ENCODE measurements at regions not wholly inside any gene's neighbourhood (a gene's known extent, or its start where the extent isn't known, plus 50 kb on each side); places are given as distances from the start of the nearest gene placed in this dataset.
"Not testable (repeated sequence)": the region's sequence is repeated elsewhere in the genome, so short reads cannot be mapped to it uniquely, and the experiment has no call there.

GRCh38 chr7:67486401-67486800 is 489.8 kb downstream of the TYW1 start:
- TF ChIP-seq, protein P1, sequence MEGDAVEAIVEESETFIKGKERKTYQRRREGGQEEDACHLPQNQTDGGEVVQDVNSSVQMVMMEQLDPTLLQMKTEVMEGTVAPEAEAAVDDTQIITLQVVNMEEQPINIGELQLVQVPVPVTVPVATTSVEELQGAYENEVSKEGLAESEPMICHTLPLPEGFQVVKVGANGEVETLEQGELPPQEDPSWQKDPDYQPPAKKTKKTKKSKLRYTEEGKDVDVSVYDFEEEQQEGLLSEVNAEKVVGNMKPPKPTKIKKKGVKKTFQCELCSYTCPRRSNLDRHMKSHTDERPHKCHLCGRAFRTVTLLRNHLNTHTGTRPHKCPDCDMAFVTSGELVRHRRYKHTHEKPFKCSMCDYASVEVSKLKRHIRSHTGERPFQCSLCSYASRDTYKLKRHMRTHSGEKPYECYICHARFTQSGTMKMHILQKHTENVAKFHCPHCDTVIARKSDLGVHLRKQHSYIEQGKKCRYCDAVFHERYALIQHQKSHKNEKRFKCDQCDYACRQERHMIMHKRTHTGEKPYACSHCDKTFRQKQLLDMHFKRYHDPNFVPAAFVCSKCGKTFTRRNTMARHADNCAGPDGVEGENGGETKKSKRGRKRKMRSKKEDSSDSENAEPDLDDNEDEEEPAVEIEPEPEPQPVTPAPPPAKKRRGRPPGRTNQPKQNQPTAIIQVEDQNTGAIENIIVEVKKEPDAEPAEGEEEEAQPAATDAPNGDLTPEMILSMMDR (IDR thresholded peaks at IDR 0.05), result no peak
- WGBS, 3 donors, result 36 to 40% (median 36%) methylated on average over 3 of the region's 3 CpGs
- no peaks in the 10 kb centered on the region for H3K4me1 ChIP-seq (ENCODE audit: insufficient read depth)
- H3K27me3 ChIP-seq, result no peaks in the 10 kb centered on the region
- DNase-seq, result no peak
- H3K27ac ChIP-seq, result no peak overlapping the region
- no peak overlapping the region for H3K4me3 ChIP-seq
- no peaks in the 10 kb centered on the region for H3K9me3 ChIP-seq
- intact Hi-C loops (cut with DNase I), result no loop called here
- no peaks in the 10 kb centered on the region for H3K36me3 ChIP-seq

DNA sequence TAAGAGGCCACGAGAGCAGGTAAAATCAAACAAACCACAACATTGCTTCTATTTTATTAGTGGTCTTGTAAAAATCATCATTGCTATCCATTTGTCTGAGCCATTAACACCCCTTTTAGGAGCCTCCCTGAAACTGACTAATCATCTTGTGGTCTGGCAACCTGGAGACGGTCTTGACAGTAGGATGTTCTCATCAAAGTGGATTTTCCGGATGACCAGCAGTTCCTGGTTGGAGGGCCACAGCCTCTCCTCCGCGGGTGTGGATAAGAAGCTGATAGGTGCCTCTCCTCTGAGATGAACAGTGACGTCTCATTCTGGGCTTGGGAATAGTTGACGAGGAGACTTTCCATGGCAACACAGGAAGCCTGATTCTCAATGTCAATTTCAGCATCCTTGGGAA is 490.7 kb downstream of the TYW1 start:
- Histone ChIP-seq H3K4me1 (ENCODE audit: insufficient read depth) (no peaks in the 10 kb centered on the region), H3K27ac (no peak overlapping the region), H3K27me3 (no peaks in the 10 kb centered on the region), H3K9me3 (no peaks in the 10 kb centered on the region), H3K36me3 (no peaks in the 10 kb centered on the region), H3K4me3 (no peak overlapping the region)
- DNase-seq, result no peak
- no peak for TF ChIP-seq POLR2A (IDR thresholded peaks at IDR 0.05)
- TF ChIP-seq EP300 (IDR thresholded peaks at IDR 0.05), result no peak
- TF ChIP-seq, protein P1 (IDR thresholded peaks at IDR 0.05), result no peak
- intact Hi-C loops (cut with DNase I), result no loop called here
- WGBS, 3 donors, result 69 to 74% (median 71%) methylated on average over 7 of the region's 7 CpGs

DNA sequence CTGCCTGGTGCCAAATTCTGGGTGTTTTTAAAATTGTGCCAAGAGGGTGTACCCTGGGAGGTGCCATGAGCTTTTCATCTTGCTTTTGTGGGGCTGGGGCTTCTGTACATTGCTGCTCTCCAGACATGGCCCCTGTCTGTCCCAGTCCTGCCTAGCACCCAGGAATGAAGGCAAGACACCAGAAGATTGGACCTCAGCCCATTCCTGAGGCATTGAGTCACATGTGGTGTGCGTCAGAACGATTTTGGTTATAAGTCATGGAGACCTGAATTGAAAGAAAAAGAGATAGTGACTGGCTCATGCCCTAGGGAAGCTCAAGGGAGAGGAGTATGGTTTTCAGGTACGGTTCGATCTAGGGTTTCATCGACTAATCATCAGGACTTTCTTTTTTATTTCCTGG is 493.2 kb downstream of the TYW1 start:
- Histone ChIP-seq H3K36me3 (no peaks in the 10 kb centered on the region), H3K27me3 (no peaks in the 10 kb centered on the region), H3K9me3 (no peaks in the 10 kb centered on the region), H3K4me1 (ENCODE audit: insufficient read depth) (no peaks in the 10 kb centered on the region), H3K27ac (no peak overlapping the region), H3K4me3 (no peak overlapping the region)
- intact Hi-C loops (cut with DNase I), result no loop called here
- no peak for TF ChIP-seq EP300 (IDR thresholded peaks at IDR 0.05)
- TF ChIP-seq, protein P1 (IDR thresholded peaks at IDR 0.05), result no peak
- no peak for TF ChIP-seq POLR2A (IDR thresholded peaks at IDR 0.05)
- DNase-seq, result no peak
- 87 to 94% (median 91%) methylated on average over 5 of the region's 5 CpGs for WGBS, 3 donors

- DNase-seq, result no peak
- H3K9me3 ChIP-seq, result no peaks in the 10 kb centered on the region
- no peaks in the 10 kb centered on the region for H3K27me3 ChIP-seq
- 81 to 84% (median 83%) methylated on average over 8 of the region's 8 CpGs for WGBS, 3 donors
- no peaks in the 10 kb centered on the region for H3K4me1 ChIP-seq (ENCODE audit: insufficient read depth)
- no peak for TF ChIP-seq POLR2A (IDR thresholded peaks at IDR 0.05)
- TF ChIP-seq, protein P1 (IDR thresholded peaks at IDR 0.05), result no peak
- H3K36me3 ChIP-seq, result no peaks in the 10 kb centered on the region
- H3K4me3 ChIP-seq, result no peak overlapping the region
- H3K27ac ChIP-seq, result no peak overlapping the region
- intact Hi-C loops (cut with DNase I), result no loop called here
Measured at GRCh38 chr7:67493366-67493765, 496.7 kb downstream of the TYW1 start.

DNA sequence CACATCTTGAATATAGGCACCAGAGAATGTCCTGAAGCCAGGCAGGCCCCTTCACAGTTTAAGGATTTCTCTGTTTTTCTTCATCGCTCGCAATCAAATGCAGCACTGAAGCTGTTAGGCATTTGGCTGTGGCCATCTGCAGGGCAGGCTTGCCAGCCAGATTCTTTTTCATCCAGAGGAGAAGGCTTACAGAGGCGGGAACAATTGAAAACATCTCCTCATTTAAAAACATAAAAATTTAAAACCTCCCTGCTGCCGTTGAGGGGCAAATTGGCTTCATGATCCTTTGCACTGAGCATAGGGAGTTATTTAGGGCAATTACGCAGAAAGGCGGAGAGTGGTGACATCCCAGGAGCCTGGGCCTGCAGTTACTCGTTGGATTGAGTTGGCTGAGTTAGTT is 500.0 kb downstream of the TYW1 start:
- TF ChIP-seq POLR2A (IDR thresholded peaks at IDR 0.05) (no peak), EP300 (IDR thresholded peaks at IDR 0.05) (no peak)
- TF ChIP-seq, protein P1 (IDR thresholded peaks at IDR 0.05), result no peak
- no peak for DNase-seq
- Histone ChIP-seq H3K36me3 (no peaks in the 10 kb centered on the region), H3K4me3 (no peak overlapping the region), H3K4me1 (ENCODE audit: insufficient read depth) (no peaks in the 10 kb centered on the region), H3K27me3 (no peaks in the 10 kb centered on the region), H3K9me3 (no peaks in the 10 kb centered on the region), H3K27ac (no peak overlapping the region)
- intact Hi-C loops (cut with DNase I), result no loop called here
- WGBS, 3 donors, result 45 to 50% (median 46%) methylated on average over 7 of the region's 7 CpGs

GRCh38 chr7:67497914-67498313 is 501.3 kb downstream of the TYW1 start:
- DNase-seq; H3K9me3 ChIP-seq; H3K4me3 ChIP-seq; H3K27ac ChIP-seq; H3K27me3 ChIP-seq; H3K36me3 ChIP-seq; H3K4me1 ChIP-seq (ENCODE audit: insufficient read depth); intact Hi-C loops (cut with DNase I): not testable (repeated sequence)
- WGBS, 3 donors, result 79 to 94% (median 80%) methylated on average over 3 of the region's 3 CpGs

Data from ovary (tissue), 7 donors.